GM21619 (cell line): ENCODE measurements at regions not wholly inside any gene's neighbourhood (a gene's known extent, or its start where the extent isn't known, plus 50 kb on each side); places are given as distances from the start of the nearest gene placed in this dataset.

Source experiments
- ATAC-seq: cut with Tn5 transposase; IDR thresholded peaks from one replicate; pipeline ENCODE4 v1.9.1; 2021; ENCODE audit not compliant: unreplicated experiment

DNA sequence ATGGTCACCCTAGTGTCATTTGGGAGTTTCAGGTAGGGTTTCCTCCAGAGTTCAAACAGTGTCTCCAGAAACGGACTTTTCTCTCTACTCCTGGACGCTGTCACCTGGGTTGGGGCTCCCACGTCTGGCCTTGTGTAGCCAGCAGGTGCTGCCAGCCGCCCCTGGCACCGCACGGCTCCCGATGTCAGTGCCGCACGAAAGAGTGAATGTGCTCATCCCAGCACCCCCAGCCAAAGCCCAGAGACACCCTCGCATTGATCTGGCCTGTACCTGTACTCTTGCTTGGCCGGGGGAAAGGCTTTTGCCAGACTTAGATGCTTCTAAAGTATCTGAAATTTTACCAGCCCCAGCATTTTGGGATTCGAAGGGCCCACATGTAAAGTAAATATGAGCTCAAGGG is 351.9 kb downstream of the C16orf95 start:
- ATAC-seq: no peak

DNA sequence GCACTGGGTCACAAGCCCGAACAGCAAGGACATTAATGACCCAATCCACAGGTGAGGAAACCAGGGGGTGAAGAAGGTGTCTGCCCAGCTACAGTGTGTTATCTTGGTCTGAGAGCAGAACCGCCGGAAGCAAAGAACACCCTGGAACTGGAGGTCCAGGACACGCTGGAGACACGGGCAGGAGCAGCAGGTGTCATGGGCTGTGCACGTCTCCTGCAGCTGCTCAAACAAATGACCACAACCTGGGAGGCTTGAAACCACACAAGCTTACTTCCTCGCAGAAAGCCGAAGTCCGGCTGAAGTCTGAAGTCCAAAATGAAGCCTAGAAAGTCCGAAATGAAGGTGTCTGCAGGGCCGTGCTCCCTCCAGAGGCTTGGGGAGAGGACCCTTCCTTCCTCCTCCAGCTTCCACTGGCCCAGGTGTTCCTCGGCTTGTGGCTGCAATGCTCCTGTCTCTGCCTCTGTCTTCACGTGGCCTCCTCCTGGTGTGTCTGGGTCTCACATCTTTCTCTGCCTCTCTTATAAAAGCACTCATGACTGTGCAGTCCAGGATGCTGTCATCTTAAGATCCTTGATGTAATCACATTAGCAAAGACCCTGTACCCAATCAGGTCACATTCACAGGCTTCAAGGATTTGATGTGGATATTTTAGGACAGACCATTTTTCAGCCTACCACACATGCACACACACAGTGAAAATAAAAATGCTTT is 351.2 kb downstream of the C16orf95 start:
- no peak for ATAC-seq

DNA sequence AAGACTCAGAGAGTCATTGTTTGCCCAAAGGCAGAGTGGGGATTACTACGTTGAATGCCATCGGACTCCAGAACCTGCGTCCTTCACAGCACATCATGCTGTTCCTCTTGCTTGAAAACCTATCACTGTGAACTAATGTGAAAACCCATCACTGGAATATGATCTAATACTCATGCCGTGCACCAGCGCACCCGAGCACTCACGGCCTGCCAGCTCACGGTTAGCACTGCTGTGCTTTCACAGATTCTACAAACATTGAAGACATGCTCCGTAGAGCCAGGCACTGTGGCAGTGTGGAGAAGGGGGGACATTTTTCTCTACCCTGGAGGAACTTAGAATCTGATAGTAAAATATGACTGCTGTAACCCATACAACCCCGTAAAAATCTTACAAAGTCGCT is 350.4 kb downstream of the C16orf95 start:
- no peak for ATAC-seq

DNA sequence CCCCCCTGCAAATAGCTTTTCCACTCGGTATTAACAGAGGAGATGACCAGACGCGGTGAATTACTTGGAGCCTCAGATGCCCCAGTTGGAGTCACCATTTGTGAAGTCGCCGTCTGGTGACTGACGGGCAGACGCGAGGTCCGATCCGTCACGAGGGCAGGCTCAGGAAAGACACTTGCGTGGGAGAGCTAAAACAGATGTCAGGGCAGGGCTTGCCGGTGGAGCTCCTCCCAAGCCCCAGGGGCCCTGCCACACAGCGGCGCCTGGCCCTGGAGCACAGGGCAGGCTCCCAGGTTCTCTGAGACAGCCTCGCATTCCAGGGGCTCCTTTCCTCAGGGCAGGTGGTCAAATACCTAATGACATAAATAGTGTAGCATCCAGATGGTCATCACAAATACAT is 348.3 kb downstream of the C16orf95 start:
- ATAC-seq: no peak

DNA sequence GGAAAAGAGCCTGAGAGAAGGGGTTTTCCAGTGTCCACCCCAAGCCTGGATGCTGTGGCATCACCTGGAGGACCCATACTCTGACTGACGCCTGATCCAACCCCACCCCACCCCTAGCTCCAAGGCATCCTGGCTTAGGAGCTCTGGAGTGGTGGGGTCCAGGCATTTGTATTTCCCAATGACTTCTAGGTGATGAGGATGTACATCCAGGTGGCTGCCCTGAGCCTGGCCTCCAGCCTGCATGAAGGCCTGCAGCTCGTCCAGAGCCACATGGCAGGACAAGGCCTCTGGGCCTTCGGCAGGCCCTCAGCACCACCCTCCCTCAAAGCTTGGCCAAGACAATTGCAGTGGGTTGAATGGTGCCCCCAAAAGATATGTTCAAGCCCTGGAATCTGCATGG is 347.5 kb downstream of the C16orf95 start:
- no peak for ATAC-seq

DNA sequence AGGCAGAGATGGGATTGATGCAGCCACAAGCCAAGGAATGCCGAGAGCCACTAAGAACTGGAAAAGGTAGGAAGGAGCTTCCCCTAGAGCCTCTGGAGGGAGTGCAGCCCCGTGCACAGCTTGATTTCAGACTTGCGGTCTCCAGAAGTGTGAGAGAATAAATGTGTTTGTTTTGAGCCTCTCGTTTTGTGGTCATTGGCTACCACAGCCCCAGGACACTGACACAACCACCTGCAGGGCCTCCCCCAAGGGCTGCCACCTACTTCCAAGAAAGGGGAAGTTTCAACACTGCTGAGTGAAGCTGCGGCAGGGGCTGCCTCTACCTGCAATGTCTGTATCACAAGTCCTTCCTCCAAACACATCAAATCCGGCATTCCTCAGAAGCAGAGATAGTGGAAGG is 346.9 kb downstream of the C16orf95 start:
- ATAC-seq: no peak

DNA sequence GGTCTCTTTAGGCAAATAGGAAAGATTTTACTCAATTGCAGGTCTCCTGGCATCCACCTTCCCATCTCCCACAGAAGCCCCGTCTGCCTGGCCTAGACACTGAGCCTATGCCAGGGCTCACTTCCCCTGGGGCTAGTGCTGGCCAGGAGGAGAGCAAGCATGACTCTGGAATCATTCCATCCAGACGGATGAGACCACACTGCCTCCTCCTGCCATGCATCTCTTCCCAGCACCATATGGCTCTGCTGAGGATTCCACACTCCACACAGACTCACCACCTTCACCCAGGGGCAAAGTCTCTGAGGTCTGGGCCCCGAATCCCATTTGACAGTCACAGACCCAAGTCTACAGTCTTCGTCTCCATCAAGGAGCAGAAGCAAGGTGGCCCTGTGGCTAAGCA is 346.5 kb downstream of the C16orf95 start:
- no peak for ATAC-seq

DNA sequence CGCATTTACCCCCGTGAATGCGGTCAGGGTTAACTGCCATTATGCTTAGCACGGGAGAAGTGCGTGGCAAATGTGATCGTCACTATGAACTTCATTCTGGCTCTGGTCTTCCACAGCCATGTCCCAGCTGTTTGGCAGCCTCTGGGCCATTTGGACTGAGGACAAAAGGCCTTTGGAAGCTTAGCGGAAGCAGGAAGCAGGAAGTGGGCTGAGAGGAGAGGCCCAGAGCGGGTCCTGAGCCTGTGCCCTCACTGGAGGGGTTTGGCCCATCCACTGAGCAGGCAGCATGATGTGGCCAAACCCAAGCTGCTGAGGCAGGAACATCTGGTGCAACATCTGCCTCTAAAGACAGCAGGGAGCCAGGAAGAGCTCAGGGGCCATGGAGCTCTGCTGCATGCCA is 345.9 kb downstream of the C16orf95 start:
- ATAC-seq: no peak

DNA sequence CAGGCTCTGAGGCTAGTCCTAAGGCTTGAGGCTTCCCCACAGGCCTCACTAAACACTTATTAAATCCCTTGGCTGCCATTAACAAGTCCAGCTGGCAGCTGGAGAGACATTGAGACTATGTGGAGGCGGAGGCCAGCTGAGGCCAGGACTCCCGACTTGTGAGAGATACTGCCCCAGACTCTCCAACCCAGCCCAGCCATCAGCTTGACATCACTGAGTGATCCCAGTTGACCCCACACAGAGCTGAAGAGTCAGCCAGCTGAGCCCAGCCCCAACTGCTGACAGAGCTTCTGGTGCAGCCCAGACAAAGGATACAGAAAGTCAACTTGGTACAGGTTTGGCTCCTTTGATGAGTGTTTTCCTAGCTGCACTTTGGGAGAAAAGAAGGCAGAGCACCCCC is 343.1 kb downstream of the C16orf95 start:
- no peak for ATAC-seq

DNA sequence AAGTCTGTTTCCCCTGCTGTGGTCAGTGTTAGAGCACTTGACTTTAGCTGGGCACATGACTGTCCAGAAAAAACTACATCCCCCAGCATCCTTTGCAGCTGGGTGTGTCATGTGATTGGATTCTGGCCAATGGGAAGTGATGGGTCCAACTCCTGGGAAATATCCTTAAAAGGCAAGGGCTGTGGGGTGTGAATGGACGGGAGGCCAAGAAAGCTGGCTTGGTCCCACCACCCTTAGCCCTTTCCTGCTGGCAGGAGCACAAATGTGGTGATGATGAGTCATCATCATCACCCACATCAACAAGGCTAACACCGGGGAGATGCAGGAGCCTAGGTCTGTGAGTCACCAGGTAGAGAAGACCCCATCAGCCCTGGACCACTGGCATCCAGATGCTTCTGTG is 341.7 kb downstream of the C16orf95 start:
- ATAC-seq: no peak

DNA sequence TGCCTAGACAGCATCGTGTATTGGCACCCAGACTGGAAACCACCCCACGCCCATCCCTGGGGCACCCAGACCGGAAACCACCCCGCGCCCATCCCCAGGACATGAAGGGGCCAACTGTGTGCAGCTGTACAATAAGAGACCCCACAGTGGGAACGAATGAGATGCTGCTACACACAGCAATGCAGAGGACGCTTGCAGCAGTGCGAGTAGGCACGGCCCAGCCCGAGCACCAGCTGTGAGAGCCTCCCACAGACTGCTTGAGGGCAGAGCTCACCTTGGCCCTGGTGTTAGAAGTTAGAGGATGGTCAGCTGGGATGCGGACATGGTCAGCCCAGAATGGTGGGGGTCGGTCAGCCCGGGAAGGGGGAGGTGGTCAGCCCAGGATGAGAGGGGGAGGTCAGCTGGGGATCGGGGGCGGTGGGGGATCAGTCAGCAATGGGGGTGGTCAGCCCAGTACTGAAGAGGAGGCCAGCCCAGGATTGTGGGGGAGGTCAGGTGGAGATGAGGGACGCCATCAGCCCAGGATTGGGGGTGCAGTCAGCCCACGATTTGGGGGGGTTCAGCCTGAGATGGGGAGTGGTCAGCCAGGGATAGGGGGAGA is 340.0 kb downstream of the C16orf95 start:
- ATAC-seq: no peak

DNA sequence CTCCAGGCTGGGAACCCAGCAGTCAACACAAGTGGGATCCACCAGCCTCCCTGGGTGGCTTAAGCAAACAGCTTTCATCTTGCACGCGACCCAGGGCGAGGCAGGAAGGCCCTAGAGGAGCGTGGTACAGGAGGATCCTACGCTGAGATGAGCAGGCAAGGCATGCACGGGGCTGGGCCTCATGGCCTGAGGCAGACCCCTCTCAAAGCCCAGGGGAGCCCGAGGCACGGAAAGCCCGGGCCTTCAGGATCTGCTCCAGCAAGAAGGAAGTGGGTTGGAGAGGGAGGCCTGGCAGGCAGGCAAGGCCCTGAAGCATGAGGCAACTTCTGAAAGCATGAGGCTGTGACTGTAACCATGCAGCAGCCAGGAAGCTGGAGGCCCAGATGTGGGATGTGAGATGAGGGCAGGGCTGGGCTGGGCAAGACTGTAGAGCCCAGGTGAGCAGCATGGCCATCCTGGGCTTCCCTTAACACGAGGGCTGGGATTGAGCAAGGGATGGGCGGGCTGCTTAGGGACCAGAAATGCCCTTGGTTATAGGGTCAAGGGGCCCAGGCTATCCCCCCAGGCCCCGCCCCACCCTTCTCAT is 338.7 kb downstream of the C16orf95 start:
- no peak for ATAC-seq

DNA sequence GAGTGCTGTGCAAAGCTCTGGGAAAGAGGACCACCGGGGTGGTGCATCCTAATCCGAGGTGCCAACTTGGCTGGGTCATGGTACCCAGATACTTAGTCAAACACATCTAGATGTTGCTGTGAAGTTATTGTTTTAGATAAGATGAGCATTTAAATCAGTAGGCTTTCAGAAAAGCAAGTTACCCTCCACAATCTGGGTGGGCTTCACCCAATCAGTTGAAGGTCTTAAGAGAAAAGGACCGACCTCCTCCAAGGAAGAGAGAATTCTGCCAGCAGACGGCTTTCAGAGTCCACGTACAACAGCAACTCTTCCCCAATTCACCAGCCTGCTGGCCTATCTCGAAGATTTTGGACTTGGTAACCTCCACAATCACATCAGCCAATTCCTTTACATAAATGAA is 338.1 kb downstream of the C16orf95 start:
- ATAC-seq: no peak

DNA sequence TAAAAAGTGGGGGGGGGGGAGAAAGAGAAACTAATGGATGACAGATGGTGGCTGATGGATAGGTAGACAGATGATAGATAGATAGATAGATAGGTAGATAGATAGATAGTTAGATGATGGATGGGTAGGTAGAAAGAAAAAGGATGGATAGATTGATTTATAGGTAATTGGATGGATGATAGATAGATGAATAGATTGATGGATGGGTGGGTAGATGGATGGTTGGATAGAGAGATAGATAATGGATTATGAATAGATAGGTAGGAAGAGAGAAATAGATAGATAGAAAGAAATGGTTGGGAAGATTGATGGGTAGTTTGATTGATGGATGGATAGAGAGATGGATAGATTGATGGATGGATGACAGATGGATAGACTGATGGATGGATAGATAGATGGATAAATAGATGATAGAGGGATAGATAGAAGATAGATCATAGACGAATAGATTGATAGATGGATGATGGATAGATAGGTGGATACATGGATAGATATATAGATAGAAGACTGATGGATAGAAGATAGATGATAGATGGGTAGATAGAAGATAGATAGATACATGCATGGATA is 337.1 kb downstream of the C16orf95 start:
- no peak for ATAC-seq

DNA sequence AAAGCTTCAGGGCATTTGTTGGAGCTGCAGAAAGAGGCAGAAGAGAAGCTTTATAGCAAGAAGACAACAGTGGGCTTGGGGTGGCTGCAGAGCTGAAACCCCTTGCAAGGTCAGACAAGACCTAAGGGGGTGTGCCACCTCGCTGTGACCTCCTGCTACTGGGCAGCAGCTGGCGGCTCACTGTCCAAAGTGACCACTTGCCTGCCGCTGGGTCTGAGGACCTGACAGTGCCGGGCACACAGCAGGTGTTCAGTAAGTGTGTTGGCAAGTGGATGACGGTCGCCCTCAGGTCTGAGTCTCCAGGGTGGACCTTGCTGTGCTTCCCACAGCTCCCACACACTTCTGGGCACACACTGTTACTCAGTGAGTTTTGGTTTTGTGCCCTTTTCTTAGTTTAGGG is 336.5 kb downstream of the C16orf95 start:
- no peak for ATAC-seq

DNA sequence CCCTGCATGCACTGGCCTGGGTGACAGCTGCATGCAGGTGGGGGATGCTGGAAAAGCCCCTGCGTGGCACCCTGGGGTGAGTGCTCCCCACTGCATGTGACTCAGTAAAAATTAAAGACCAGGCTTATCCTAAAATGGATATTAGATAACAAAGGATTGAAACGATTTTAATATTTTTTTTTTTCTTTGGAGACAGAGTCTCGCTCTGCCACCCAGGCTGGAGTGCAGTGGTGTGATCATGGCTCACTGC is 334.9 kb downstream of the C16orf95 start:
- ATAC-seq: no peak

DNA sequence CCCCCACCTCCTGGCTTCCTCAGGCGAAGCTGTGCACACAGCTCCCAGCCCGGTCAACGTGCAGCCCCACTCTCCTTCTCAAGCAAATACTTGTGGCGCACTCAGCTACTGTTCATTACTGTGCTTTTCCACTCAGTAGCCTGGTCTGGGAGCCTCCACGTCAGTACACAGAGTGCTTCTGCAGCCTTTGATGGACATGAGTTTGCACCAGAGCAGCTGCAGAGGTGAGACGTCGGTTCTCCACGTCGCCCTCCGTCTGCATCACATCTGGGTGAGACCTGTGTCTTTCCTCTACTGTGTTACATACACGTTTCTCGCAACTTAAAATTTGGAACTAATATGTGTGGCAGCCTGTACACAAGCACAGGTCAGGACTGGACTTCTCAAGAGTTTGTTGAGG is 334.3 kb downstream of the C16orf95 start:
- ATAC-seq: no peak

DNA sequence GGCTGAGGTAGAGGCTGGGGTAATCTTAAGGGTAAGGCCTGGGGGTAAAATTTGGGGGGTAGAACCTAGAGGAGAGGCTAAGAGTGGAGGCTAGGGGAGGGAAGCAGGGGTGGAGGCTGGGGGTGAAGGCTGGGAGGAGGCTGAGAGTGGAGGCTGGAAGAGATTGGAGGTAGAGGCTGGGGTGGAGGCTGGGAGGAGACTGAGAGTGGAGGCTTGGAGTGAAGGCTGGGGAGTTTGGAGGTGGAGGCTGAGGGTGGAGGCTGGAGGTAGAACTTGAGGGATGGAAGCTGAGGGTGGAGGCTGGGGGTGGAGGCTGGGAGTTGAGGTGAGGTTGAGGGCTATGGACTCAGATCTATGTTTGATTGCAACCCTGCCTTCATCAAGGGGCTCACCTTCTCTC is 333.6 kb downstream of the C16orf95 start:
- no peak for ATAC-seq

DNA sequence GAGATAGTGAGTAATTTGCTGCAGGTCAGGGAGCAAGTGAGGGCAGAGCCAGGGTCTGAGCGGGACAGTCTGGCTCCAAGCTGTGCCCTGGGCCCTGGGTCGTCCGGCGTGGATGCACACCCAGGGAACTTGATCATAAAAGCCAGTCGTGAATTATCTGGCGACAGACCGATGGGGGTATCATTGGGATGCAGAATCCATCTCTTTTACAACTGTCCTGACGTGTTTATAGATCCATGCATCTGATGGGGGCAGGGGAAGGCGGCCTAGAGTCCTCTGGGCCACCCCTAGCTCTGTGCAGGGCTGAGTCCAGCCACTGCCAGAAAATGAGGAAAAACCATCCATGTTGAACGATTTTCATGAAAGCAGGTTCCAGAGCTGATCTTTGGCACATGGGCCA is 332.8 kb downstream of the C16orf95 start:
- no peak for ATAC-seq

DNA sequence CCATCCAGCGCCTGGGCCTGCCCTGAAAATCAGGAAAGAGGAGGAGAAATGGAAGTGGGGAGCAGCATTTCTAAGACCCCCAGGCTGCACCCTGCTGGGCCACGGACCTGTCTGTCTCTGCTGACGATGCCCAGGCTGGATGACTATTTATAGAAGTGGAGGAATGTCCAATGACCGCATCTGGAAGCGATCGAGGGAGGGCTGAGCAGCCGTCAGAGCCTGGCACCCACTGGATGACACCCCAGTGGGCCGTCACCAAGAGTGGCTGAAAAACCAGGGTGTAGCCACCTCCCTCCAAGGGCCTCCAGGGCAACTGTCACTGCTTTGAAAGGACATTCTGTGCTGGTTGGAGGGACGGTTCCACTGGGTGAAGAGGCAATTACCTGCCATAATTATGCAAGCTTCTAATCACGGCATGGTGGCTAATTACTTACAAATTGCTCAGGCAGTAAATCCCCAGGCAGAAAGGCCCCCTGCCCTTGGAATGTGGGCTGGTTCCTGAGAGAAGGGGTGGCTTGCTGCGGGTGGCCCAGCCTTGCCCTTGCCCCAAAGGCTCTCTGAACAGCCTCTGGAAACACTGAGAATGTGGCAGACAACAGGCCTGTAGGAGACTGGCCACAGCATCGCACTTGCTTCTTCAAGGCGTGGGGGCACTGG is 332.1 kb downstream of the C16orf95 start:
- no peak for ATAC-seq

DNA sequence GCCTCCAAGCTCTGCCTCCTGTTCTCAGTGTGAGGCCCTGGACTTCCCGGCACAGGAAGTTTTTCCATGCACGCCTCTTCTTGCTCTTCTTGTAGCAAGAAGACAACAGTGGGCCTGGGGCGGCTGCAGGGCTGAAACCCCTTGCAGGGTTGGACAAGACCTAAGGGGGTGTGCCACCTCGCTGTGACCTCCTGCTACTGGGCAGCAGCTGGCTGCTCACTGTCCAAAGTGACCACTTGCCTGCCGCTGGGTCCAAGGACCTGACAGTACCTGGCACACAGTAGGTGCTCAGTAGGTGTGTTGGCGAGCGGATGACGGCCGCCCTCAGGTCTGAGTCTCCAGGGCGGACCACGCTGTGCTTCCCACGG is 331.6 kb downstream of the C16orf95 start:
- no peak for ATAC-seq

DNA sequence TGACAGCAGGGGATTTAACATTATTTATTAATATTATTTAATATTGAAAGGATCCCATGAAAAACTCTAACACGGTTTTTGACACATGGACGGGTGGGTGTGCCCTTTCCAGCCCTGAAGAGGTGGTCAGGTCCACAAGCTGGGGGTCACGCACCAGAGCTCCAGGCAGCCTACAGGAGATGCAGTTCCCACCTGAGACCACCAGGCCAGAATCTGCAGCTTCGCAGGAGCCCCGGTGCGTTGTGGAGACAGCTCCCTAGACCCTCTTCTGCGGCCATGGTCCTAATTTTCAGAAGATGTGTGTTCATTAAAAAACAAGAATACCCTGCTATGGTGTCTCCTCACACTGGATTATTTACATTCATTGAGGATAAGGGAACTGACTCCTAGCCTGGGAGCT is 331.1 kb downstream of the C16orf95 start:
- ATAC-seq: no peak
